Mammary epithelial cell (primary cell): ENCODE measurements at regions not wholly inside any gene's neighbourhood (a gene's known extent, or its start where the extent isn't known, plus 50 kb on each side); places are given as distances from the start of the nearest gene placed in this dataset.

ENCODE experiments used
- EZH2 ChIP-seq: IDR thresholded peaks from 2 replicates; pipeline ENCODE4 v1.6.1; 2012; ENCODE audit warnings: low read length, inconsistent platforms, borderline replicate concordance
- TF ChIP-seq, protein P1 (sequence below), 2 donors: IDR thresholded peaks in 1 of 2; conservative IDR thresholded peaks in 1 of 2; 2 replicates each; pipeline ENCODE4 v1.5.1; 2011 to 2012; ENCODE audit warnings: inconsistent platforms in 2 of 2, low read length in 2 of 2, mild to moderate bottlenecking in 2 of 2, control low read depth in 1 of 2, low read depth in 1 of 2; ENCODE audit not compliant: insufficient read depth in 1 of 2; ENCODE audit errors: extremely low read depth in 1 of 2

DNA sequence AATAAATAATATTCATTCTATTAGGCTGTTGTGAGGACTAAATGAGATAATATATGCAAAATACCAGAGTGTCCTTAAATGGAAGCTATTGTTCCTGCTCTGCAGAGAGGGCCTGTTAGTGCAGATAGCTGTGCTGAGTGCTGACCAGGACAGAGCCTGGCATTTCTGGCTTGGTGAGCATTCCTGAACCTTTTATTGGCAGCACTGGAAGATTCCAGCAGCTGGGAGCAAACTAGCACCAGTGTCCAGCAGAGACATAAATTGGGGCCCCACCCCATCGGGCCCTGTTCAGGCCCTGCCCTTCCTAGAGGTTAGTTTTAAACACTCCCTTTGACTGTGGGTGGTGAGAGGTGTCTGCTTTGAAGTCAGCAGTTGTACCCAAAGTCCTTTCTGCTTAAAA is 85.9 kb upstream of the GADD45A start:
- TF ChIP-seq, protein P1, sequence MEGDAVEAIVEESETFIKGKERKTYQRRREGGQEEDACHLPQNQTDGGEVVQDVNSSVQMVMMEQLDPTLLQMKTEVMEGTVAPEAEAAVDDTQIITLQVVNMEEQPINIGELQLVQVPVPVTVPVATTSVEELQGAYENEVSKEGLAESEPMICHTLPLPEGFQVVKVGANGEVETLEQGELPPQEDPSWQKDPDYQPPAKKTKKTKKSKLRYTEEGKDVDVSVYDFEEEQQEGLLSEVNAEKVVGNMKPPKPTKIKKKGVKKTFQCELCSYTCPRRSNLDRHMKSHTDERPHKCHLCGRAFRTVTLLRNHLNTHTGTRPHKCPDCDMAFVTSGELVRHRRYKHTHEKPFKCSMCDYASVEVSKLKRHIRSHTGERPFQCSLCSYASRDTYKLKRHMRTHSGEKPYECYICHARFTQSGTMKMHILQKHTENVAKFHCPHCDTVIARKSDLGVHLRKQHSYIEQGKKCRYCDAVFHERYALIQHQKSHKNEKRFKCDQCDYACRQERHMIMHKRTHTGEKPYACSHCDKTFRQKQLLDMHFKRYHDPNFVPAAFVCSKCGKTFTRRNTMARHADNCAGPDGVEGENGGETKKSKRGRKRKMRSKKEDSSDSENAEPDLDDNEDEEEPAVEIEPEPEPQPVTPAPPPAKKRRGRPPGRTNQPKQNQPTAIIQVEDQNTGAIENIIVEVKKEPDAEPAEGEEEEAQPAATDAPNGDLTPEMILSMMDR (conservative IDR thresholded peaks at IDR 0.05 in 1 of 2, IDR thresholded peaks at IDR 0.05 in 1 of 2; ENCODE audit: extremely low read depth in 1 of 2, insufficient read depth in 1 of 2, low read depth in 1 of 2, low read length in 2 of 2) = no peak
- no peak for TF ChIP-seq EZH2
